Transverse colon (tissue), 4 donors: ENCODE measurements at regions not wholly inside any gene's neighbourhood (a gene's known extent, or its start where the extent isn't known, plus 50 kb on each side); places are given as distances from the start of the nearest gene placed in this dataset.

Experiments
- DNase-seq: peaks from one replicate; pipeline ENCODE4 v3.0.0-alpha.2; 2019
- H3K27ac ChIP-seq, 4 donors: fragments of 200-600 bp; sonication (generic); 2 replicates each; pipeline ENCODE4 v1.5.1; 2016 to 2018; ENCODE audit warnings: inconsistent platforms in 4 of 4
- H3K27me3 ChIP-seq: fragments of 200-600 bp; sonication (generic); 2 replicates; pipeline ENCODE4 v1.5.1; 2017; ENCODE audit warnings: inconsistent platforms
- H3K36me3 ChIP-seq, 4 donors: fragments of 200-600 bp; sonication (generic); 2 replicates each; pipeline ENCODE4 v1.5.1; 2017 to 2019; ENCODE audit warnings: inconsistent platforms in 4 of 4
- H3K4me1 ChIP-seq, 4 donors: fragments of 200-600 bp; sonication (generic); 2 replicates each; pipeline ENCODE4 v1.5.1; 2017 to 2020; ENCODE audit warnings: inconsistent platforms in 4 of 4
- H3K4me3 ChIP-seq, 4 donors: fragments of 200-600 bp; sonication (generic); 1 replicate in 1 of 4; 2 replicates in 3 of 4; pipeline versions ENCODE4 v1.5.1 to v1.6.1; 2017 to 2019; ENCODE audit warnings: inconsistent platforms in 4 of 4
- H3K9me3 ChIP-seq, 2 donors: fragments of 200-600 bp; sonication (generic); 2 replicates each; pipeline ENCODE4 v1.5.1; 2017 to 2019; ENCODE audit warnings: inconsistent platforms in 2 of 2
- EP300 ChIP-seq: sonication (generic); formaldehyde crosslinking; IDR thresholded peaks from one replicate; pipeline ENCODE4 v1.6.1; 2017; ENCODE audit warnings: antibody characterized with exemption, low read depth
- POLR2A ChIP-seq: fragments of 450-650 bp; IDR thresholded peaks from one replicate; pipeline ENCODE4 v1.6.1; 2016; ENCODE audit warnings: antibody characterized with exemption, mild to moderate bottlenecking, moderate library complexity
- POLR2AphosphoS5 ChIP-seq, 3 donors: sonication (generic); formaldehyde crosslinking; IDR thresholded peaks; one replicate each; pipeline ENCODE4 v1.6.1; 2016; ENCODE audit warnings: antibody characterized with exemption in 3 of 3
- WGBS, 2 donors: methylation state at CpG; one replicate each; pipeline ENCODE4 v1.1.5; 2018; ENCODE audit warnings: low coverage in 1 of 2; 5-methylcytosine and 5-hydroxymethylcytosine counted together
- in situ Hi-C, 4 donors: fragments of 200-750 bp; cut with MboI; loops; one replicate each; pipeline versions ENCODE4 v1.15.0 to v1.15.1; 2017; ENCODE audit warnings: low sequenced_read_pairs in 3 of 4, low pct_ligation_motif_present in 1 of 4, low pct_unique_long_range_greater_than_20kb in 1 of 4
- intact Hi-C: fragments of 100-400 bp; cut with DNase I; formaldehyde crosslinking; loops from one replicate; pipeline ENCODE4 v1.15.1; 2023; ENCODE audit warnings: low total_unique reads
- TF ChIP-seq, protein P1 (sequence below), 5 experiments: fragments of 200-600 bp in 3 of 5; fragments of 450-650 bp in 2 of 5; sonication (generic) in 3 of 5; IDR thresholded peaks; 1 replicate in 2 of 5; 2 replicates in 3 of 5; pipeline ENCODE4 v1.5.1; 2016 to 2017; ENCODE audit warnings: antibody characterized with exemption in 5 of 5, inconsistent platforms in 3 of 5, mild to moderate bottlenecking in 2 of 5, moderate library complexity in 1 of 5

DNA sequence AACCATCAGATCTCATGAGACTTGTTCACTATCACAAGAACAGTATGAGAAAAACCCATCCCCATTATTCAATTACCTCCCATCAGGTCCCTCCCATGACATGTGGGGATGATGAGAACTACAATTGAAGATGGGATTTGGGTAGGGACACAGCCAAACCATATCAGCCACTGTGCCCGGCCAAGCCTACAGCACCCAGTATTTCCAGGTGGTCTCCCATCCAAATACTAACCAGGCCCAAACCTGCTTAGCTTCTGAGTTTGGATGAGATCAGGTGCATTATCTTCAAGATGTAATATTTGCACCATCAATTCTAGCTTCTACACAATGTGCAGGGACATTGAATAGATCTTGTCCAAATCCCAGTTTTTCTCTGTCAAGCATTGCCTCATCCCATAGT, 196.9 kb downstream of the BAMBI start:
- H3K36me3 ChIP-seq, result no peaks in the 10 kb centered on the region
- DNase-seq, result no peak
- H3K9me3 ChIP-seq, result no peaks in the 10 kb centered on the region
- WGBS, 2 donors, result 92% methylated on average over 1 of the region's 1 CpG; no CpG with 5 or more reads in 1 of the 2 donors
- H3K4me1 ChIP-seq, result no peaks in the 10 kb centered on the region
- in situ Hi-C loops (no loop called here), intact Hi-C loops (no loop called here)
- TF ChIP-seq EP300 (no peak), POLR2A (no peak), POLR2AphosphoS5 (IDR thresholded peaks at IDR 0.05) (no peak)
- TF ChIP-seq, protein P1, sequence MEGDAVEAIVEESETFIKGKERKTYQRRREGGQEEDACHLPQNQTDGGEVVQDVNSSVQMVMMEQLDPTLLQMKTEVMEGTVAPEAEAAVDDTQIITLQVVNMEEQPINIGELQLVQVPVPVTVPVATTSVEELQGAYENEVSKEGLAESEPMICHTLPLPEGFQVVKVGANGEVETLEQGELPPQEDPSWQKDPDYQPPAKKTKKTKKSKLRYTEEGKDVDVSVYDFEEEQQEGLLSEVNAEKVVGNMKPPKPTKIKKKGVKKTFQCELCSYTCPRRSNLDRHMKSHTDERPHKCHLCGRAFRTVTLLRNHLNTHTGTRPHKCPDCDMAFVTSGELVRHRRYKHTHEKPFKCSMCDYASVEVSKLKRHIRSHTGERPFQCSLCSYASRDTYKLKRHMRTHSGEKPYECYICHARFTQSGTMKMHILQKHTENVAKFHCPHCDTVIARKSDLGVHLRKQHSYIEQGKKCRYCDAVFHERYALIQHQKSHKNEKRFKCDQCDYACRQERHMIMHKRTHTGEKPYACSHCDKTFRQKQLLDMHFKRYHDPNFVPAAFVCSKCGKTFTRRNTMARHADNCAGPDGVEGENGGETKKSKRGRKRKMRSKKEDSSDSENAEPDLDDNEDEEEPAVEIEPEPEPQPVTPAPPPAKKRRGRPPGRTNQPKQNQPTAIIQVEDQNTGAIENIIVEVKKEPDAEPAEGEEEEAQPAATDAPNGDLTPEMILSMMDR (IDR thresholded peaks at IDR 0.05), result no peak
- no peak overlapping the region for H3K4me3 ChIP-seq
- H3K27ac ChIP-seq, result no peak overlapping the region
- no peaks in the 10 kb centered on the region for H3K27me3 ChIP-seq

DNA sequence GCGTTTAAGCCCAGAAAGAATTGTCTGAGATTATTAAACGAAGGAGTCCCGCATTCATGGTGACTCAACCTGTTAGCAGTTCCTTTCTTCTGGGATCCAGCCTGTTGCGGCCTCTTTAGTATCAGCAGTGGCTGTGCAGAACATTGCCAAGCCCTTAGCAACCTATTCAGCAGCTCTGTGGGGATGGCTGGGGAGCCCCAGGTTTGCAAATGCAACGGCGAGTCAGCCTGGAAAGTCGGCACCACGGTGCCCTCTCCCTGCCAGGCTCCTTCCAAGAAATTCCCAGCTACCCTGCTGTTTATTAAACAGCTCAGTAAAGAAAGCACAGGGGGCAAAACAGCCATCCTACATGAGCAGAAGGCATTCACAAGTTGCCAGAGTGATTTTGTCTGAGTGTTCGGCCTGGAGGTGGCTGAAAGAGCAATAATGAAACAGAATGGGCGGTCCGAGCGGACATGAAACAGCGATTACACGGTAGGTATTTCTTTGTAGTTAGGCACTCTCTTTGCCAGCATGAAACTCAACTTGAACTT, 198.3 kb downstream of the BAMBI start:
- no peak for TF ChIP-seq POLR2AphosphoS5 (IDR thresholded peaks at IDR 0.05)
- WGBS, 2 donors, result 82 to 91% methylated on average over 4 to 14 of the region's 14 CpGs
- in situ Hi-C loops, result no loop called here

DNA sequence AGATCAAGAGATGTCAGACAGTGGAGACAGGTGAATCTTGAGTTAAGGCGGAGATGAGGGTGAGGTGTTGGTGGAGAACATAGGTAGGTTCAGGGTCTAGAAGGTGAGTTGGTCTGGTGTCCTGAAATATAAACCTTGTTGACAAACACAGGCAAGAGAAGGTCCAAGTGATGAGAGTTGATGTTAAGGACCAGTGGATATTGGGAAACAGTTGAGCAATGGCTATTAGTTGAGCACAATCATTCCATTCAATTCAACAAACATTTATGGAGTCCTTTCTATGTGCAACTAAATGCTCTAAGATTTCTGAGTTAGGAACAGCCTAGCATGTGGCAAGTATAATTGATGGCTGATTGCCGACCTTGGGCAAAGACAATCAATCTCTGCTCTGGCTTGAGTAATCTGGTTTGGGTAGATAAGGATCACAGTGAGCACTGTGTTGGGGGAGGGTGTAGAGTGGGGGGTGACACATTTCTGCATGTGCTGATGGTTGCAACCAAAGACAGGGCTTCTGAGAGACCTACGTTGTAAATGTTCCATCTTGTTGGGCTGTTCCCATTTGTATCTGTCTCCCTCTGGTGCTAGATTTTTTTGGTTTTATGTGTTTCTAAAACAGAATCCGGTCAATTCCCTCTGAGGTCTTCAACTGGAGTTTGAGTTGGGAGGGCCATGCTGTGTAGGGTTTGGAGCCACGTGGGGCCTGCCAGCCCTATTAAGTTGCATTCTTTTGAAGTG, 201.1 kb downstream of the BAMBI start:
- Histone ChIP-seq H3K27me3 (no peaks in the 10 kb centered on the region), H3K4me1 (no peaks in the 10 kb centered on the region), H3K36me3 (no peaks in the 10 kb centered on the region), H3K27ac (no peak overlapping the region), H3K9me3 (no peaks in the 10 kb centered on the region), H3K4me3 (no peak overlapping the region)
- 72 to 75% methylated on average over 2 to 5 of the region's 5 CpGs for WGBS, 2 donors
- intact Hi-C loops, result no loop called here
- no peak for DNase-seq
- TF ChIP-seq POLR2A (no peak), EP300 (no peak), POLR2AphosphoS5 (IDR thresholded peaks at IDR 0.05) (no peak)
- TF ChIP-seq, protein P1 (IDR thresholded peaks at IDR 0.05), result no peak
- in situ Hi-C loops, result no loop called here

More for the DNA sequence above, 198.3 kb downstream of the BAMBI start:
- H3K9me3 ChIP-seq, result no peaks in the 10 kb centered on the region
- H3K4me3 ChIP-seq, result no peak overlapping the region
- H3K36me3 ChIP-seq, result no peaks in the 10 kb centered on the region
- no peaks in the 10 kb centered on the region for H3K27me3 ChIP-seq
- no peak for DNase-seq
- intact Hi-C loops, result no loop called here
- no peaks in the 10 kb centered on the region for H3K4me1 ChIP-seq
- no peak overlapping the region for H3K27ac ChIP-seq

DNA sequence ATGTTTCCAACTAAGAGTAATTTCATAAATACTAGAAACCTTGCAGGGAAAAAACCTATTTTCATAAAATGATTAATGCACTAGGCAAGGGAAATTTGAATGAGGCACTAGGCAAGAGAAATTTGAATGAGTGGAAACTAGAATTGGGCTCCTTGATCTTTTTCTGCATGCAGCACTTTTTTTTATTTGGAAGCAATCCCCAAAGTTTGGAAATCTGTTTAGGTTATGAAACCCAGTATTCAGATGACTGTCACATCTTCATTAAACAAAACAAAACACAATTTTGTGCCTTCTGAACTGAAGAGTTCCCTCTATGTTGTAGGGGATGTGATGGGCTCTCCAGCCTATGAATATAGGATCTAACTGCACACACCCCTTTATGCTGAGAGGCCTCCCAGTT, 201.9 kb downstream of the BAMBI start:
- no peak for TF ChIP-seq EP300
- TF ChIP-seq POLR2A, result no peak
- no peak for TF ChIP-seq POLR2AphosphoS5 (IDR thresholded peaks at IDR 0.05)
- TF ChIP-seq, protein P1 (IDR thresholded peaks at IDR 0.05), result no peak
- intact Hi-C loops (no loop called here), in situ Hi-C loops (no loop called here)
- no peak overlapping the region for H3K27ac ChIP-seq
- no peaks in the 10 kb centered on the region for H3K9me3 ChIP-seq
- DNase-seq, result no peak
- H3K4me1 ChIP-seq, result no peaks in the 10 kb centered on the region
- no peaks in the 10 kb centered on the region for H3K36me3 ChIP-seq
- H3K27me3 ChIP-seq, result no peaks in the 10 kb centered on the region
- H3K4me3 ChIP-seq, result no peak overlapping the region
